A549 (cell line): ENCODE measurements at regions not wholly inside any gene's neighbourhood (a gene's known extent, or its start where the extent isn't known, plus 50 kb on each side); places are given as distances from the start of the nearest gene placed in this dataset.

Experiments used
- ATAC-seq, 2 experiments: fragments of 200-7000 bp in 1 of 2; fragments of >200 bp in 1 of 2; cut with Nextera tagmentation in 1 of 2; cut with Tn5 transposase in 1 of 2; 3 replicates each; pipeline versions ENCODE4 v1.8.0 to v1.9.1; 2018 to 2020; ENCODE audit warnings: mild to moderate bottlenecking in 1 of 2, moderate library complexity in 1 of 2
- CTCF ChIA-PET: fragments of 300-600 bp; sonication (Branson Sonifier 250); formaldehyde crosslinking; extraction: SDS; loops from one replicate; lab custom pipeline; 2021; ENCODE audit warnings: antibody characterized with exemption, inconsistent platforms; lab: Yijun Ruan, JAX
- POLR2A ChIA-PET: fragments of 350-600 bp; formaldehyde crosslinking; extraction: SDS; loops from one replicate; lab custom pipeline; 2021; ENCODE audit warnings: antibody characterized with exemption, inconsistent platforms; lab: Yijun Ruan, JAX
- DNase-seq, 2 experiments: peaks; one replicate each; pipeline versions ENCODE4 v3.0.0 to v3.0.0-alpha.2; 2011 to 2016; ENCODE audit warnings: low read depth in 1 of 2, low spot score in 1 of 2
- FAIRE-seq: peaks from 2 replicates; lab custom pipeline; 2011; peaks lifted over from hg19 to GRCh38; lab: Jason Lieb, UNC
- H3K27ac ChIP-seq, 2 experiments: fragments of >200 bp; sonication (Bioruptor Twin); formaldehyde crosslinking; 3 replicates each; pipeline ENCODE4 v1.5.1; 2016 to 2017
- H3K4me1 ChIP-seq: fragments of >200 bp; sonication (Bioruptor Twin); formaldehyde crosslinking; 3 replicates; pipeline ENCODE4 v1.6.1; 2016
- H3K4me2 ChIP-seq: fragments of >200 bp; sonication (Bioruptor Twin); formaldehyde crosslinking; 3 replicates; pipeline ENCODE4 v1.6.1; 2016
- H3K4me3 ChIP-seq: fragments of >200 bp; sonication (Bioruptor Twin); formaldehyde crosslinking; 3 replicates; pipeline ENCODE4 v1.5.1; 2016
- H3K9me3 ChIP-seq: fragments of >200 bp; sonication (Bioruptor Twin); formaldehyde crosslinking; 3 replicates; pipeline ENCODE4 v1.6.1; 2016
- BHLHE40 ChIP-seq: IDR thresholded peaks from 2 replicates; pipeline ENCODE4 v1.6.1; 2012; ENCODE audit warnings: low read depth, low read length, inconsistent platforms
- CEBPB ChIP-seq, 2 experiments: fragments of >200 bp in 1 of 2; sonication (Bioruptor Twin) in 1 of 2; formaldehyde crosslinking in 1 of 2; IDR thresholded peaks; 2 replicates each; pipeline ENCODE4 v1.6.1; 2012 to 2016
- CHD4 ChIP-seq: fragments of 200-600 bp; sonication (generic); IDR thresholded peaks from 2 replicates; pipeline ENCODE4 v1.6.1; 2016; ENCODE audit warnings: antibody characterized with exemption, mild to moderate bottlenecking, borderline replicate concordance
- E2F6 ChIP-seq: IDR thresholded peaks from 2 replicates; pipeline ENCODE4 v1.6.1; 2012; ENCODE audit warnings: low read depth, borderline replicate concordance
- EHF ChIP-seq: fragments of 250-450 bp; sonication (Bioruptor Pico); IDR thresholded peaks from 2 replicates; pipeline ENCODE4 v1.5.0; 2020; ENCODE audit warnings: mild to moderate bottlenecking
- FOSL2 ChIP-seq, 2 experiments: fragments of 450-650 bp in 1 of 2; fragments of >200 bp in 1 of 2; sonication (Bioruptor Twin) in 1 of 2; formaldehyde crosslinking; IDR thresholded peaks; 2 replicates each; pipeline versions ENCODE4 v1.5.0 to v1.6.1; 2016 to 2020; ENCODE audit warnings: mild to moderate bottlenecking in 1 of 2, moderate library complexity in 1 of 2
- FOXS1 ChIP-seq: fragments of 250-450 bp; sonication (Bioruptor Pico); IDR thresholded peaks from 2 replicates; pipeline ENCODE4 v1.5.0; 2020; ENCODE audit warnings: mild to moderate bottlenecking, moderate library complexity
- GATA3 ChIP-seq: IDR thresholded peaks from 2 replicates; pipeline ENCODE4 v1.6.1; 2012; ENCODE audit warnings: borderline replicate concordance
- HDAC2 ChIP-seq: fragments of 200-600 bp; sonication (generic); IDR thresholded peaks from 2 replicates; pipeline ENCODE4 v1.6.1; 2016
- HEYL ChIP-seq: fragments of 250-450 bp; sonication (Bioruptor Pico); IDR thresholded peaks from 2 replicates; pipeline ENCODE4 v1.8.0; 2021; ENCODE audit warnings: mild to moderate bottlenecking, moderate library complexity
- HOXA7 ChIP-seq: fragments of 250-450 bp; sonication (Bioruptor Pico); IDR thresholded peaks from 2 replicates; pipeline ENCODE4 v1.5.0; 2020; ENCODE audit warnings: mild to moderate bottlenecking, moderate library complexity
- KDM1A ChIP-seq: fragments of 200-600 bp; sonication (generic); IDR thresholded peaks from 2 replicates; pipeline ENCODE4 v1.6.1; 2016; ENCODE audit warnings: low read depth, mild to moderate bottlenecking
- MAZ ChIP-seq: fragments of 150-350 bp; IDR thresholded peaks from 2 replicates; pipeline ENCODE4 v1.6.1; 2014; ENCODE audit warnings: antibody characterized with exemption, low read depth, low read length, borderline replicate concordance
- NFE2L2 ChIP-seq: fragments of 150-350 bp; conservative IDR thresholded peaks from 2 replicates; pipeline ENCODE4 v1.6.1; 2014; ENCODE audit warnings: low read length
- NPAS2 ChIP-seq: fragments of 250-450 bp; sonication (Bioruptor Pico); IDR thresholded peaks from 2 replicates; pipeline ENCODE4 v1.8.0; 2022; ENCODE audit warnings: mild to moderate bottlenecking, moderate library complexity, borderline replicate concordance
- POLR2A ChIP-seq: IDR thresholded peaks from 2 replicates; pipeline ENCODE4 v1.6.1; 2012; ENCODE audit warnings: mild to moderate bottlenecking, low read length
- REST ChIP-seq: fragments of 200-600 bp; sonication (generic); IDR thresholded peaks from 2 replicates; pipeline ENCODE4 v1.6.1; 2016; ENCODE audit warnings: antibody characterized with exemption, mild to moderate bottlenecking, moderate library complexity
- RFX5 ChIP-seq: fragments of 450-650 bp; IDR thresholded peaks from 2 replicates; pipeline ENCODE4 v1.7.1; 2014; ENCODE audit warnings: antibody characterized with exemption, mild to moderate bottlenecking, moderate library complexity
- SMC3 ChIP-seq: fragments of >200 bp; sonication (Bioruptor Twin); formaldehyde crosslinking; IDR thresholded peaks from 3 replicates; pipeline ENCODE4 v1.6.1; 2018; ENCODE audit warnings: inconsistent platforms
- SREBF2 ChIP-seq: fragments of 450-650 bp; IDR thresholded peaks from 2 replicates; pipeline ENCODE4 v1.6.1; 2014; ENCODE audit warnings: mild to moderate bottlenecking, moderate library complexity
- TFCP2L1 ChIP-seq: fragments of 250-450 bp; sonication (Bioruptor Pico); IDR thresholded peaks from 2 replicates; pipeline ENCODE4 v1.5.0; 2021; ENCODE audit warnings: mild to moderate bottlenecking
- USF2 ChIP-seq: fragments of 450-650 bp; IDR thresholded peaks from 2 replicates; pipeline ENCODE4 v1.6.1; 2014; ENCODE audit warnings: antibody characterized with exemption
- ZC3H11A ChIP-seq: fragments of 450-650 bp; IDR thresholded peaks from 2 replicates; pipeline ENCODE4 v1.6.1; 2014; ENCODE audit warnings: antibody characterized with exemption, mild to moderate bottlenecking
- ZFP36 ChIP-seq: fragments of 450-650 bp; IDR thresholded peaks from 2 replicates; pipeline ENCODE4 v1.6.1; 2014; ENCODE audit warnings: borderline replicate concordance; ENCODE audit not compliant: partially characterized antibody
- ZNF302 ChIP-seq: fragments of 250-450 bp; sonication (Bioruptor Pico); IDR thresholded peaks from 2 replicates; pipeline ENCODE4 v1.9.0; 2021; ENCODE audit warnings: inconsistent platforms, mild to moderate bottlenecking, moderate library complexity
- ZSCAN20 ChIP-seq: fragments of 250-450 bp; sonication (Bioruptor Pico); IDR thresholded peaks from 2 replicates; pipeline ENCODE4 v1.8.0; 2022; ENCODE audit warnings: mild to moderate bottlenecking, moderate library complexity
- WGBS: methylation state at CpG from one replicate; pipeline ENCODE4 v1.1.6; 2017; ENCODE audit errors: missing lambda C conversion rate; 5-methylcytosine and 5-hydroxymethylcytosine counted together
- TF ChIP-seq, protein P1 (sequence below): fragments of 250-450 bp; sonication (Bioruptor Pico); IDR thresholded peaks from 2 replicates; pipeline ENCODE4 v1.5.0; 2021; ENCODE audit warnings: mild to moderate bottlenecking, moderate library complexity, borderline replicate concordance
- TF ChIP-seq, protein P2 (sequence below): IDR thresholded peaks from 2 replicates; pipeline ENCODE4 v1.6.1; 2012
- TF ChIP-seq, protein P3 (sequence below): IDR thresholded peaks from 2 replicates; pipeline ENCODE4 v1.6.1; 2012

GRCh38 chr6:4581468-4582385 lies 194.5 kb upstream of the CDYL start:
- 50% methylated on average over 6 of the region's 6 CpGs for WGBS
- no peaks in the 10 kb centered on the region for H3K9me3 ChIP-seq
- peak in 1 of 2 experiments; percentile 78; a peak in 3 of 6 replicates for ATAC-seq
- peak overlapping the region; percentile 24; the same call in 1 of the 3 replicates for H3K4me2 ChIP-seq
- H3K27ac ChIP-seq = peak overlapping the region; percentile 35 to 53; a peak in 5 of 6 replicates
- POLR2A ChIA-PET = no interaction called here
- no peak overlapping the region for H3K4me3 ChIP-seq
- FAIRE-seq = no peak
- DNase-seq = peak in 1 of 2 experiments; percentile 34
- H3K4me1 ChIP-seq = peaks cover 27% of the 10 kb centered on the region
- CTCF ChIA-PET = interaction anchor here (0.9 to 1.1 kb wide), 2 partner anchors 12 to 20 kb away, joined by 4 read pairs; no protein-coding TSS in a partner anchor
- TF ChIP-seq NPAS2 (CRISPR knock-in tag) = no peak
- no peak for TF ChIP-seq MAZ
- TF ChIP-seq HDAC2 = no peak
- TF ChIP-seq SMC3 = no peak
- TF ChIP-seq E2F6 = no peak
- TF ChIP-seq POLR2A = no peak
- no peak for TF ChIP-seq HOXA7
- no peak for TF ChIP-seq TFCP2L1 (CRISPR knock-in tag)
- no peak for TF ChIP-seq CEBPB (IDR thresholded peaks at IDR 0.05)
- no peak for TF ChIP-seq KDM1A
- no peak for TF ChIP-seq SREBF2
- no peak for TF ChIP-seq REST
- no peak for TF ChIP-seq ZFP36
- no peak for TF ChIP-seq FOXS1 (CRISPR knock-in tag)
- TF ChIP-seq CHD4 = no peak
- TF ChIP-seq ZC3H11A = no peak
- TF ChIP-seq GATA3 = no peak

DNA sequence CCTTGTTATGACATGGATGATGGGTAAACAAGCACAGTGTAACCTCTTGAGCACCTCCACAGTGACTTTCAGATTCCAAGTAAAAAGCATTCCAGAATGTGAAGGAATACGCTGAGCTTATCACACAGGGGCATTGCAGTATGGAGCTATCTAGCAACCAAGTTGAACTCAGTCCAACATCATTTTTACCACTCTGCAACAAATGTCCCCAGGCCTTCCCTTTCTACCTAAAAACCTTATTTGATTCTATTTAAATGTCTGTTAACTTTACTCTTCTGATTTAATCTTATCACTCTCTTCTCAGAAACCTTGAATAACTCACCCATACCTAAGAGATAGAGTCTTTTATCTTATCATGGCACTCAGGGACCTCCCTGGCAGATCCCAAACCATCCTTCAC lies 195.8 kb upstream of the CDYL start:
- WGBS = 84% methylated on average over 1 of the region's 1 CpG
- CTCF ChIA-PET = no interaction called here
- TF ChIP-seq ZSCAN20 (CRISPR knock-in tag) = no peak
- TF ChIP-seq NFE2L2 = no peak
- TF ChIP-seq E2F6 = no peak
- no peak for TF ChIP-seq USF2
- TF ChIP-seq KDM1A = no peak
- no peak for TF ChIP-seq ZNF302 (CRISPR knock-in tag)
- no peak for TF ChIP-seq MAZ
- no peak for TF ChIP-seq TFCP2L1 (CRISPR knock-in tag)
- TF ChIP-seq FOSL2 (IDR thresholded peaks at IDR 0.05) = no peak
- no peak for TF ChIP-seq FOSL2 (CRISPR knock-in tag; IDR thresholded peaks at IDR 0.05)
- TF ChIP-seq, protein P1, sequence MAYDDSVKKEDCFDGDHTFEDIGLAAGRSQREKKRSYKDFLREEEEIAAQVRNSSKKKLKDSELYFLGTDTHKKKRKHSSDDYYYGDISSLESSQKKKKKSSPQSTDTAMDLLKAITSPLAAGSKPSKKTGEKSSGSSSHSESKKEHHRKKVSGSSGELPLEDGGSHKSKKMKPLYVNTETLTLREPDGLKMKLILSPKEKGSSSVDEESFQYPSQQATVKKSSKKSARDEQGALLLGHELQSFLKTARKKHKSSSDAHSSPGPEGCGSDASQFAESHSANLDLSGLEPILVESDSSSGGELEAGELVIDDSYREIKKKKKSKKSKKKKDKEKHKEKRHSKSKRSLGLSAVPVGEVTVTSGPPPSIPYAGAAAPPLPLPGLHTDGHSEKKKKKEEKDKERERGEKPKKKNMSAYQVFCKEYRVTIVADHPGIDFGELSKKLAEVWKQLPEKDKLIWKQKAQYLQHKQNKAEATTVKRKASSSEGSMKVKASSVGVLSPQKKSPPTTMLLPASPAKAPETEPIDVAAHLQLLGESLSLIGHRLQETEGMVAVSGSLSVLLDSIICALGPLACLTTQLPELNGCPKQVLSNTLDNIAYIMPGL (CRISPR knock-in tag) = no peak
- TF ChIP-seq, protein P2, sequence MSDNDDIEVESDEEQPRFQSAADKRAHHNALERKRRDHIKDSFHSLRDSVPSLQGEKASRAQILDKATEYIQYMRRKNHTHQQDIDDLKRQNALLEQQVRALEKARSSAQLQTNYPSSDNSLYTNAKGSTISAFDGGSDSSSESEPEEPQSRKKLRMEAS = no peak
- TF ChIP-seq SMC3 = no peak
- TF ChIP-seq EHF (CRISPR knock-in tag) = no peak
- no peak for TF ChIP-seq BHLHE40
- TF ChIP-seq RFX5 = no peak
- TF ChIP-seq, protein P3, sequence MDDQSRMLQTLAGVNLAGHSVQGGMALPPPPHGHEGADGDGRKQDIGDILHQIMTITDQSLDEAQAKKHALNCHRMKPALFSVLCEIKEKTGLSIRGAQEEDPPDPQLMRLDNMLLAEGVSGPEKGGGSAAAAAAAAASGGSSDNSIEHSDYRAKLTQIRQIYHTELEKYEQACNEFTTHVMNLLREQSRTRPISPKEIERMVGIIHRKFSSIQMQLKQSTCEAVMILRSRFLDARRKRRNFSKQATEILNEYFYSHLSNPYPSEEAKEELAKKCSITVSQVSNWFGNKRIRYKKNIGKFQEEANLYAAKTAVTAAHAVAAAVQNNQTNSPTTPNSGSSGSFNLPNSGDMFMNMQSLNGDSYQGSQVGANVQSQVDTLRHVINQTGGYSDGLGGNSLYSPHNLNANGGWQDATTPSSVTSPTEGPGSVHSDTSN = no peak
- TF ChIP-seq HEYL (CRISPR knock-in tag) = no peak

More for the DNA sequence above, 195.8 kb upstream of the CDYL start:
- DNase-seq (no peak), ATAC-seq (no peak), FAIRE-seq (no peak)
- H3K4me2 ChIP-seq = no peak overlapping the region
- H3K4me1 ChIP-seq = peaks cover 27% of the 10 kb centered on the region
- no peak overlapping the region for H3K27ac ChIP-seq
- no peaks in the 10 kb centered on the region for H3K9me3 ChIP-seq
- POLR2A ChIA-PET = no interaction called here
- H3K4me3 ChIP-seq = no peak overlapping the region
